ENCODE measurements at regions not wholly inside any gene's neighbourhood (a gene's known extent, or its start where the extent isn't known, plus 50 kb on each side); places are given as distances from the start of the nearest gene placed in this dataset.

DNA sequence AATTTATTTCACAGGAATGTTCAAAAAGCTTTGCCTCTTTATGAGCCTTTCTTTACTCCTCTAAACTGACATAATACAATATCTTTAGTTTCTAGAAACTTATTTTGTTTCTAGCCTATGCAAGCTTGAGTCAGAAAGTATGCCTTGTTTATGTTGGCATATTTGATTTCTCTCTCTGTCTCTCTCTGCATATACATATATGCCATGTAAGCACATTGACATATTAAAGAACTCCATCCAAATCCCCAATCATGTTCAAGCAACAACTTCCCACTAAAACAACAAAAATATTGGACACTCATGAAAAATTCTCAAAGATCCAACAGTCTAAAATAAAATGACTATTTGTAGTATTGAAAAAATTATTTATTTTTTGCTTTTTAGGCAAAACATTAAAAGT is 1651.2 kb upstream of the ACVR2A start:
- ATAC-seq (no peak), DNase-seq (no peak)
- H3K27ac Mint-ChIP-seq = no peak overlapping the region
- no peak overlapping the region for H3K4me3 Mint-ChIP-seq
- H3K36me3 Mint-ChIP-seq (ENCODE audit: low read depth) = no peaks in the 10 kb centered on the region
- H3K4me1 Mint-ChIP-seq = no peaks in the 10 kb centered on the region
- H3K9me3 Mint-ChIP-seq = peaks cover 5% of the 10 kb centered on the region
- H3K27me3 Mint-ChIP-seq = no peaks in the 10 kb centered on the region

DNA sequence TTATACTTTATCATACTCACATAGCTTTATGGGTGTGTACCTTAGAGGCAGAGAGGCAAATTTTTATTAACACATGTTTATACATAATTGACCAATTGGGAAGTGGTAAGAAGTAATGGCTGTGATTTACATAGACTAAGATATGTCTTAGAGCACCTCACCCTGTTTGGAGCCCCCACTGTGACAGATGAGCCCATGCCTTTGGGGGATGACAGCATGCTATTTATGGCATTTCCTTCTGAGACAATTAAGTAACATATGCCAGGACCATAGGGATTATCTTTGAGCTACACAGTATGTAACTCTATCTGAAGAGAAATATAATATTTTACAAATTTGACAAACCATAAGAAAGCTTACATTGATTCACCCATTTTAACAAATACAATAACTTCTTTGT is 1655.3 kb upstream of the ACVR2A start:
- Mint-ChIP-seq H3K4me3 (no peak overlapping the region), H3K36me3 (ENCODE audit: low read depth) (no peaks in the 10 kb centered on the region), H3K27ac (no peak overlapping the region), H3K9me3 (no peaks in the 10 kb centered on the region), H3K4me1 (no peaks in the 10 kb centered on the region), H3K27me3 (no peaks in the 10 kb centered on the region)
- ATAC-seq (no peak), DNase-seq (no peak)

DNA sequence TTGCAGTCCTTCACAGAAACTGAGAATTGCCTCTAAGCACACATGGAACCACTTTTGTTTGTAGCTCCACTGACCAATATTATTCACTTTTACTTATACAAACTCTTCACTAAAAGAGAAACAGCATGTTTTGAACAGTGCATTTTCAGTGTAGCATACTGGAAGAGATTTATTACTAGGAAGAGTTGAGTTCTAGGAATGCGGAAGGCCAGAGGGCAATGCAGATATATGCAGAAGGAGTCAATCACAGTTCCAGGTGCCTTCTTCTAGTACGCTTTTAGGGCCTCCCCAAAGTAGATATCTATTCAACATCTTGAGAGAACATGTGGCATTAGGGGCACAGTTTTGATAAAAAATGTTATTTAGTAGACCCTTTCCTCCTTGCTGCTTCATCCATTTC is 1654.0 kb upstream of the ZEB2 start:
- Mint-ChIP-seq H3K9me3 (peaks cover 24% of the 10 kb centered on the region), H3K27ac (no peak overlapping the region), H3K36me3 (ENCODE audit: low read depth) (no peaks in the 10 kb centered on the region), H3K27me3 (no peaks in the 10 kb centered on the region), H3K4me1 (no peaks in the 10 kb centered on the region), H3K4me3 (no peak overlapping the region)
- no peak for DNase-seq
- ATAC-seq = no peak

DNA sequence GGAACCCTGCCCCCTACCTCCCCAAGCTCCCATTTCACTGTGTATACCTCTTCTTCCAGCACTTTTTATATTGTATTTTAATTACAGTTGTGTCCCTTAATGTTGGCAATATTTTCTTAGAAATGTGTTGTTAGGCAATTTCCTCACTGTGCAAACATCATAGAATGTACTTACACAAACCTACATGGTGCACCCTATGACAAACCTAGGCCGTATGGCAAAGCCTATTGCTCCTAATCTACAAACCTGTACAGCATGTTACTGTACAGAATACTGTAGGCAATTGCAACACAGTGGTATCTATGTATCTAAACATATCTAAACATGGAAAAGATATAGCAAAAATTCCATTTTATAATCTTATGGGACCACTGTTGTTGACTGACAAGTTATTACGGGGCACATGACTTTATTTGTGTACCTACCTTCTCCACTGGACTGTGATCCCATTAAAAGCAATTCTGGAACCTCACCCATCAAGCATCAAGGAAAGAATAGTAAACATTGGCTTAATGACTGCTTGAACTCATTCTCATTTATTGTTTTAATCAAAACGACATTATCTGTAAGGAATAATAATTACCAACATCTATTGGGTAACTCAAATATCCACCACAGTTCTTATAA is 1641.5 kb upstream of the ZEB2 start:
- Mint-ChIP-seq H3K9me3 (no peaks in the 10 kb centered on the region), H3K4me3 (no peak overlapping the region), H3K36me3 (ENCODE audit: low read depth) (no peaks in the 10 kb centered on the region), H3K27ac (no peak overlapping the region), H3K27me3 (no peaks in the 10 kb centered on the region), H3K4me1 (no peaks in the 10 kb centered on the region)
- ATAC-seq (no peak), DNase-seq (no peak)

DNA sequence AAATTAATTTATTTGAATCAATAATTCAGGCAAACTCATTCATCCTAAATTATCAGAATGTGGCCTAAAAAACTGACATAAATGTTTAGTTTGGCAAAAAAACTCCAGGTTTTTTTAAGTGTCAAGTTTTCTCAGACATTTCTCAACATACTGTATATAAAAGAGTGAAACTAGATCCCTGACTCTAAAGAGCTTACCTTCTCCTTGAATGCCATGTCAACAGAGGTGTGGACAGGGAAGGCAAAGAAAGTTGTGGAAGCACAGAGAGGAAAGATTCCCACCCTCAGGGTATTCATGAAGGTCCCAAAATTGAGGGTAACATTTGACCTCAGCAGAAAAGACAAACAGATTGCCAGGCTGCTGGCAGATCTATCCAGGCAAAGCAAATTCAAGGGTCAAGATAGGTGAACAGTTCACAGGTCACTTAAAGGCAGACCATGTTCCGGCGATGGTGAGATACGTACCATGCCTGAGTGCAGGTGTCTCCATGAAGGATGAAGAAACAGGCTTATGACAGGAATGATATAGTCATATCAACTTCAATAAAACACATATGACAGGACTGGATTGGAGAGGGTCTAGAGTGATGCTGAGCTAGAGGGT is 1638.3 kb upstream of the ZEB2 start:
- no peak overlapping the region for H3K4me3 Mint-ChIP-seq
- no peaks in the 10 kb centered on the region for H3K36me3 Mint-ChIP-seq (ENCODE audit: low read depth)
- H3K9me3 Mint-ChIP-seq = no peaks in the 10 kb centered on the region
- H3K27me3 Mint-ChIP-seq = no peaks in the 10 kb centered on the region
- ATAC-seq (no peak), DNase-seq (no peak)
- no peaks in the 10 kb centered on the region for H3K4me1 Mint-ChIP-seq
- H3K27ac Mint-ChIP-seq = no peak overlapping the region

DNA sequence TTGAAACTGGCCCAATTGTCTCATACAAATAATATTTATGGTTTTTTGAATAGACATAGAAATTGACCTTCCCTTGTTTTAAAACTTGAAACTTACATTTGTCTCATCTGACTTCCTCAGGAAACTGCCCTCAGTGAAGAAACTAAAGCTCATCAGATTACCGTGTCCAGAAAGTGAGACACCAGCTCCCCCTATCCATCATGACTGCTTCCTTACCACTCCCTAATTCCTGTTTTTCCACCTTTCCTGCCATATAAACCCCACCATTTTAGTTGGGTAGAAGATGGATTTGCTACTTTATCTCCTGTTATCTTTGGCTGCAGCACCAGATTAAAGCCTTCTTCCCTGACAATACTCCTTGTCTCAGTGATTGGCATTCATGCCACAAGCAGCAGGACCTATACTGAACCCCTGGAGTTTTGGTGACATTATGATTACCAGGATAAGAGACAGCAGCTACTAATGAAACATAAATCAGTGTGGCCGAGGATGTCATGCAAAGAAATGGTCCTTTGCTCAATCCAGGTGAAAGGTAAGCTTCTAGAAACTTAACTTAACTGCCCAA is 1627.6 kb upstream of the ZEB2 start:
- DNase-seq = no peak
- no peak for ATAC-seq
- peaks cover 13% of the 10 kb centered on the region for H3K9me3 Mint-ChIP-seq

DNA sequence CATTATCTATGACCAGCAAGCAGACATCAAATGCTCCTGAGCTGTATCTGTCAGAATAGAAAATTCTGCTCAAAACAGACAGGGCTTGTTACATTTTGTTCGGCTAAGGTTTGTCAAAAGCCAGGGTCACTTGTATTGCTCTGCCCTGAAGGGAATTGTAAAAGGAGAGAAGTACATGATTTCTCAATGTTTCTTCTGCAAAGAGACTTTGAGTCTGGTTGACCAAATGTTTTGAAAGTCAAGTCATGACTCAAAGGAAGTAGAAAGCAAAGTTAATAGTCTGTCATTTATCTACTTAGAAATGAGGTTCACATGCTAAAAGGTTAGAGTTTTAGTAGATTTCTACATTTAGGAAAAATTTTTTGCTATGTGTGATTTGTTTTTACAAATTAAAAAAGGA is 1624.1 kb upstream of the ZEB2 start:
- no peak overlapping the region for H3K4me3 Mint-ChIP-seq
- no peaks in the 10 kb centered on the region for H3K4me1 Mint-ChIP-seq
- no peaks in the 10 kb centered on the region for H3K36me3 Mint-ChIP-seq (ENCODE audit: low read depth)
- H3K27me3 Mint-ChIP-seq = no peaks in the 10 kb centered on the region
- DNase-seq (no peak), ATAC-seq (no peak)
- peaks cover 18% of the 10 kb centered on the region for H3K9me3 Mint-ChIP-seq
- H3K27ac Mint-ChIP-seq = no peak overlapping the region

More for the DNA sequence above, 1627.6 kb upstream of the ZEB2 start:
- H3K27me3 Mint-ChIP-seq = no peaks in the 10 kb centered on the region
- no peak overlapping the region for H3K4me3 Mint-ChIP-seq
- no peaks in the 10 kb centered on the region for H3K36me3 Mint-ChIP-seq (ENCODE audit: low read depth)
- no peaks in the 10 kb centered on the region for H3K4me1 Mint-ChIP-seq
- no peak overlapping the region for H3K27ac Mint-ChIP-seq

DNA sequence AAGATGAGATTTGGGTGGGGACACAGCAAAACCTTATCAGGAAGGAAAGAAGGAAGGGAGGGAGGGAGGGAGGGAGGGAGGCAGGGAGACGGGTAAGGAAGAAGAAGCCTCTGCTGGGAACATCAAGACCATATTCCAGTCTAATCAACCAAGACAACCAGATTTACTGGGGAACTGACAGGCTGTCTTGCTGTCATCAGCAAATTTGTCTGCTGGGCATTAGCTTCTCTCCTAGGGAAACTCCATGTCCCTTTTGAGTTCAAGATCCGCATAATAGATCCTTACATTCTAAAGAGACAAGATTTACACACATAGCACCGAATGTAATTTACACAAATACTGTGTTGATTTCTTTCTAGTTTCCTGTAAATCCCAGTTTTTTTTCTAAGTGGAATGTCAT is 1618.9 kb upstream of the ZEB2 start:
- no peaks in the 10 kb centered on the region for H3K4me1 Mint-ChIP-seq
- DNase-seq (no peak), ATAC-seq (no peak)
- no peaks in the 10 kb centered on the region for H3K36me3 Mint-ChIP-seq (ENCODE audit: low read depth)
- H3K27ac Mint-ChIP-seq = no peak overlapping the region
- H3K9me3 Mint-ChIP-seq = peaks cover 16% of the 10 kb centered on the region
- H3K27me3 Mint-ChIP-seq = no peaks in the 10 kb centered on the region
- no peak overlapping the region for H3K4me3 Mint-ChIP-seq

DNA sequence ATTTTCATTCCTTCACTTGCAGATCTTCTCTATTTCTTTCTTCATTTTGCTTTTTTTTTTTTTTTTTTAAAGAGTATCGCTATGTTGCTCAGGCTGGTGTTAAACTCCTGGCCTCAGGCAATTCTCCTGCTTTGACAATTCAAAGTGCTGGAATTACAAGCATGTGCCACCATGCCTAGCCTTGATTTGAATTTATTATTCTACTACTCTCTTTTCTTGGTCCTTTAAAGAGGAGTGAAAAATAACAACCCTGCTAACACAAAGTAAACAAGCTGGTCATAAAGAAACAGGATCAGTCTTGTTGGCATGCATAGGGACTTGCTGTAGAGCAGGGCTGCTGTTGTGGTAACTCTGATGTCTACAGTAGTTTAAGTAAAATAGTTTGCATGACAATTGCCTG is 1615.3 kb upstream of the ZEB2 start:
- Mint-ChIP-seq H3K9me3 (peaks cover 15% of the 10 kb centered on the region), H3K4me1 (no peaks in the 10 kb centered on the region), H3K4me3 (no peak overlapping the region), H3K27ac (no peak overlapping the region), H3K27me3 (no peaks in the 10 kb centered on the region), H3K36me3 (ENCODE audit: low read depth) (no peaks in the 10 kb centered on the region)
- DNase-seq = no peak
- no peak for ATAC-seq

DNA sequence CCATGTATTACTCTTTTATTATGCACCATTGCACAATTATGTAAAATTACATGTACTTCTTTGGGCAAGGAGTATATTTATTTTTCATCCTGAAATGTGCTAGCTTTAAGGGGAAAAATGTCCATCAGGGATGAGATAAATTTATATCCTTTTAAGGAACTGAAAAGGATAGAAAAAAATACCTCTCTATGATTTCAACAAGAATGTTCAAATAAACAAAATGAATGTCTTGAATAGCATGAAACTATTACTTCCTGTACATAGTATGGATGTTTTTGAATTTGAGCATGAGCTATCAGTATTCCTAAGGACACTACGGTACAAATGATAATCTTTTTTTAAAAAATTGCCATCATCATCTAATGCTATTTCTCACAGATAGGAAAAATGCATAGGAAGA is 1611.9 kb upstream of the ZEB2 start:
- no peaks in the 10 kb centered on the region for H3K27me3 Mint-ChIP-seq
- H3K4me3 Mint-ChIP-seq = no peak overlapping the region
- H3K4me1 Mint-ChIP-seq = no peaks in the 10 kb centered on the region
- DNase-seq (no peak), ATAC-seq (no peak)
- H3K9me3 Mint-ChIP-seq = peaks cover 13% of the 10 kb centered on the region
- H3K27ac Mint-ChIP-seq = no peak overlapping the region
- no peaks in the 10 kb centered on the region for H3K36me3 Mint-ChIP-seq (ENCODE audit: low read depth)

DNA sequence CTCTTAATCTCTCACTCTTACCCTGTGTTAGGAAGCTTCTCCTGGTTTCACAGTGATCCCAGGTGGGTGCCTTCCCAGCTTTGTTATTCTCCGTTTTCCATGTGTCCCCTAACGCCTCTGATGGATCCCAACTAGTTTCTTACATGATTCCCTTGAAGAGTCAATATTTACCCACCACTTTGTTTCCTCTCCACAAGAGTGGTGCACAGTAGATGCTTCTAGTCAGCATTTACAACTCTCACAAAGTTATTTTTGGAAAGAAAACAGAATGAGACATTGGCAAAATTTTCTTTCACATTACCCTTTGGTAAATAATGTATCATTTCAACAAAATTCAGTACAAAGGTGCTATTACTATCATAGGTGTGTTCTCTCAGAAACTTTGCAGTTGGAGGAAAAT is 1611.1 kb upstream of the ZEB2 start:
- no peaks in the 10 kb centered on the region for H3K36me3 Mint-ChIP-seq (ENCODE audit: low read depth)
- DNase-seq (no peak), ATAC-seq (no peak)
- H3K4me3 Mint-ChIP-seq = no peak overlapping the region
- H3K9me3 Mint-ChIP-seq = peaks cover 13% of the 10 kb centered on the region
- no peak overlapping the region for H3K27ac Mint-ChIP-seq
- no peaks in the 10 kb centered on the region for H3K27me3 Mint-ChIP-seq
- H3K4me1 Mint-ChIP-seq = no peaks in the 10 kb centered on the region

DNA sequence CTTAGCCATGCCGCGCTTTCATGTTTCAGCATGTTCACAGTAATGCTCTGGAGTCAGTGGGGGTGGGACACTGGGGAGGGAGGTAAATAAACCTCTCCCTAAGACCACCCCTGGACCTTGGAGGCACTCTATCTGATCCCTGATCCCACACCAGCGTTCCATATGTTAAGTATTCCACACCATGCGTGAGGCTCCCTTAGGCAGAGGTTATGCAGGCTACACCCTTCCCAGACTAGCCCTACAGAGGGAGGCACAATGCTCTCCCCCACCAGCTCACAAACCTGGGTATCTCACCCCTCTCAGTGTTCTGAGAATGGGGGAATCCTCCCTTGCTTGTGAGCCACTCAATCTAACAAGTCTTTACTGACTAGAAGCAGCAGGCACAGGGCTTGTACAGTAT is 1610.4 kb upstream of the ZEB2 start:
- no peak for DNase-seq
- ATAC-seq = no peak
- Mint-ChIP-seq H3K27me3 (no peaks in the 10 kb centered on the region), H3K9me3 (peaks cover 13% of the 10 kb centered on the region), H3K4me1 (no peaks in the 10 kb centered on the region), H3K27ac (no peak overlapping the region), H3K36me3 (ENCODE audit: low read depth) (no peaks in the 10 kb centered on the region), H3K4me3 (no peak overlapping the region)

DNA sequence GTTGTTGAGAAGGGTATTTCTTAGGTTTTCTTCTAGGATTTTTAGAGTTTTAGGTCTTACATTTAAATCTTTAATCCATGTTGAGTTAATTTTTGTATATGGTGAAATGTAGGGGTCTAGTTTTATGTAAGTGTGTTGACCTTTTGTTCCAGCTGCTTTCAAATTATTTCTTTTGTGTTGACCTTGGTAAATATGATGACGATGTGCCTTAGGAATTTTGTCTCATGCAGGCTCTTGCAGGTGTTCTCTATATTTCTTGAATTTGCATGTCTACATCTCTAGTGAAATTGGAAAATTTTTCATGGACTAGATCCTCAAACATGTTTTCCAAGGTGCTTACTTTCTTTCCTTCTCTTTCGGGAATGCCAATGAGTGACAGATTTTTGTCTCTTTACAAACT is 1609.3 kb upstream of the ZEB2 start:
- H3K4me1 Mint-ChIP-seq = no peaks in the 10 kb centered on the region
- H3K27ac Mint-ChIP-seq = no peak overlapping the region
- DNase-seq (no peak), ATAC-seq (no peak)
- peaks cover 13% of the 10 kb centered on the region for H3K9me3 Mint-ChIP-seq
- H3K27me3 Mint-ChIP-seq = no peaks in the 10 kb centered on the region
- H3K4me3 Mint-ChIP-seq = no peak overlapping the region
- no peaks in the 10 kb centered on the region for H3K36me3 Mint-ChIP-seq (ENCODE audit: low read depth)

DNA sequence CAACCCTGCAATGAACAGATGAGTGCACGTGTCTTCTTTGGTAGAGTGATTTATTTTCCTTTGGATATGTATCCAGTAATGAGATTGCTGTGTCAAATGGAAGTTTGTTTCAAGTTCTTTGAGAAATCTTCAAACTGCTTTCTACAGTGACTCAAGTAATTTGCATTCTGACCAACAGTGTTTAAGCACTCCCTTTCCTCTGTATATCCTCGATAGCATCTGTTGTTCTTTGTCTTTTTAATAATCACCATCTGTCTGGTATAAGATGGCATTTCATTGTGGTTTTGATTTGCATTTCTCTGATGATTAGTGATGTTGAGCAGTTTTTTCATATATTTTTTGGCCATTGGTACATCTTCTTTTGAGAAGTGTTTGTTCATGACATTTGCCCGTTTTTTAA is 1608.3 kb upstream of the ZEB2 start:
- no peak for ATAC-seq
- H3K36me3 Mint-ChIP-seq (ENCODE audit: low read depth) = no peaks in the 10 kb centered on the region

DNA sequence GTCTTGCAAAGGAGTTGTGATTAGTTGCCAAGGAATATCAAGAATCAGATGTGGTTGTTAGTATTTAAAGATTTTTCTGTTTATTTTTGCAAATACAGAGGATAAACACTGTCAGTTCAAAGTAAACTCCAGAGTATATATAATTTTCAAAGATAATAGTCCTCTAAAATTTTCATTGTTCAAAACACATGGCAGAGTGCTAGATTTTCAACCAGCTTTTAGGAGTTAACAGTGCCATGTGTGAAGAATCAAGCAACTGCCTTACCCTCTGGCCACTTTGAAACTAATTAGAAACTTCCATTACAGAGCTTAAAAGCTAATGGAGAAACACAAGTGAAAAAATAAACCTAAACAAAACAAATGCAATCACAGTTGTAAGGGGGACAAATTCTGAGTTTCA is 1605.6 kb upstream of the ZEB2 start:
- H3K27me3 Mint-ChIP-seq = no peaks in the 10 kb centered on the region
- H3K36me3 Mint-ChIP-seq (ENCODE audit: low read depth) = no peaks in the 10 kb centered on the region
- H3K9me3 Mint-ChIP-seq = peaks cover 4% of the 10 kb centered on the region
- no peaks in the 10 kb centered on the region for H3K4me1 Mint-ChIP-seq
- H3K4me3 Mint-ChIP-seq = no peak overlapping the region
- ATAC-seq (no peak), DNase-seq (no peak)
- no peak overlapping the region for H3K27ac Mint-ChIP-seq

More for the DNA sequence above, 1608.3 kb upstream of the ZEB2 start:
- Mint-ChIP-seq H3K27ac (no peak overlapping the region), H3K4me1 (no peaks in the 10 kb centered on the region), H3K4me3 (no peak overlapping the region), H3K27me3 (no peaks in the 10 kb centered on the region), H3K9me3 (peaks cover 13% of the 10 kb centered on the region)
- no peak for DNase-seq

DNA sequence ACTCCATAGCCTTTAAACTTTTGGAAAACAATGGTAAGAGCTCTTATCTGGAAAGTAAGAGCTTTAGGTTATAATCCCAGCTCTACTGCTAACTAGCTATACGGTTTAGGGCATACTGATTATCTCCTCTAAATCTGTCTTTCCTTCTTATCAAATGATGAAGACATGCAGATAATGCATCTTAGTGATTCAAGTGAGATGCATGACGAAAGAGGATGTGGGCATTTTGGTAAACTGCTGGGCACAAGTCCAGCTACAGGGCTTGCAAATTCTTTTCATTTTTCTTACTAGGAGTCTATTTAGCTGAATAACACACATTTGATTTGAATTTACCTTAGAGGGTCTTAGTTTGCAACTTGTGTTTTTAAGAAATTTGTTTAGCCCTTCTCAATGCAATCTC is 1604.8 kb upstream of the ZEB2 start:
- Mint-ChIP-seq H3K36me3 (ENCODE audit: low read depth) (no peaks in the 10 kb centered on the region), H3K4me1 (no peaks in the 10 kb centered on the region), H3K9me3 (peaks cover 4% of the 10 kb centered on the region), H3K27me3 (no peaks in the 10 kb centered on the region), H3K27ac (no peak overlapping the region), H3K4me3 (no peak overlapping the region)
- DNase-seq (no peak), ATAC-seq (no peak)
